SU-DHL-6 (cell line): ENCODE measurements at regions not wholly inside any gene's neighbourhood (a gene's known extent, or its start where the extent isn't known, plus 50 kb on each side); places are given as distances from the start of the nearest gene placed in this dataset.

Experiments
- CTCF ChIP-seq: fragments of 200-600 bp; sonication (generic); IDR thresholded peaks from one replicate; pipeline ENCODE4 v1.5.1; 2017; ENCODE audit warnings: antibody characterized with exemption, mild to moderate bottlenecking, low read length, moderate library complexity; ENCODE audit not compliant: insufficient read depth, poor library complexity, severe bottlenecking
- EZH2phosphoT487 ChIP-seq: fragments of 200-600 bp; sonication (generic), shearing (Covaris generic); conservative IDR thresholded peaks from 2 replicates; pipeline ENCODE4 v1.6.1; 2018; ENCODE audit warnings: mild to moderate bottlenecking, antibody characterized with exemption, low read length, moderate library complexity, mixed read lengths

GRCh38 chr10:130862626-130863025 lies 448.9 kb downstream of the TCERG1L start:
- no peak for TF ChIP-seq CTCF
- no peak for TF ChIP-seq EZH2phosphoT487
